IMR-90 (cell line): ENCODE measurements at regions not wholly inside any gene's neighbourhood (a gene's known extent, or its start where the extent isn't known, plus 50 kb on each side); places are given as distances from the start of the nearest gene placed in this dataset.

ENCODE experiments used
- ATAC-seq: fragments of 200-7000 bp; cut with Tn5 transposase; 2 replicates; pipeline ENCODE4 v1.9.1; 2020; ENCODE audit warnings: low read depth, mild to moderate bottlenecking, moderate library complexity
- BruUV-seq: library from RNA; stranded (reverse); fragments of 400-500 nt; replicated peaks from 2 replicates; lab custom pipeline; 2021; lab: Mats Ljungman, UMichigan
- CTCF ChIA-PET: fragments of 300-600 bp; formaldehyde crosslinking; extraction: SDS; loops from one replicate; lab custom pipeline; 2021; ENCODE audit warnings: antibody characterized with exemption; lab: Yijun Ruan, JAX
- POLR2A ChIA-PET: fragments of 300-600 bp; sonication (Branson Sonifier 250); formaldehyde crosslinking; loops from one replicate; lab custom pipeline; 2022; ENCODE audit warnings: antibody characterized with exemption; ENCODE audit not compliant: unreplicated experiment; lab: Charles Lee
- DNase-seq: peaks from one replicate; pipeline ENCODE4 v3.0.0; 2013
- H2AFZ ChIP-seq: replicated peaks from 2 replicates; pipeline ENCODE3; 2013; ENCODE audit warnings: low read length, mild to moderate bottlenecking; ENCODE audit not compliant: poor library complexity
- H2AK5ac ChIP-seq: 2 replicates; pipeline ENCODE4 v1.6.1; 2013; ENCODE audit warnings: low read depth, low read length, inconsistent platforms
- H2AK9ac ChIP-seq: replicated peaks from 2 replicates; pipeline ENCODE3; 2013; ENCODE audit warnings: mild to moderate bottlenecking, low read depth, low read length, moderate library complexity; ENCODE audit not compliant: poor library complexity
- H2BK120ac ChIP-seq: 2 replicates; pipeline ENCODE4 v1.6.1; 2013; ENCODE audit warnings: low read depth, low read length, inconsistent platforms
- H2BK15ac ChIP-seq: 3 replicates; pipeline ENCODE4 v1.6.1; 2013; ENCODE audit warnings: low read depth, low read length, inconsistent platforms
- H2BK20ac ChIP-seq: 2 replicates; pipeline ENCODE4 v1.6.1; 2013; ENCODE audit warnings: low read depth, mild to moderate bottlenecking, inconsistent platforms, low read length, moderate library complexity
- H2BK5ac ChIP-seq: 2 replicates; pipeline ENCODE4 v1.6.1; 2013; ENCODE audit warnings: mild to moderate bottlenecking, low read depth, low read length, inconsistent platforms; ENCODE audit not compliant: poor library complexity, severe bottlenecking
- H3K14ac ChIP-seq: replicated peaks from 2 replicates; pipeline ENCODE4 v1.6.1; 2013; ENCODE audit warnings: low read depth, low read length, inconsistent platforms
- H3K18ac ChIP-seq: 2 replicates; pipeline ENCODE4 v1.6.1; 2013; ENCODE audit warnings: low read depth, low read length, control low read depth
- H3K23ac ChIP-seq: 2 replicates; pipeline ENCODE4 v1.6.1; 2013; ENCODE audit warnings: low read depth, low read length, inconsistent platforms
- H3K27ac ChIP-seq: 2 replicates; pipeline ENCODE4 v1.5.1; 2013; ENCODE audit warnings: mild to moderate bottlenecking, control low read depth, low read length; ENCODE audit not compliant: insufficient read depth
- H3K27me3 ChIP-seq: 2 replicates; pipeline ENCODE4 v1.6.1; 2013; ENCODE audit warnings: low read length; ENCODE audit not compliant: control insufficient read depth, insufficient read depth
- H3K36me3 ChIP-seq: 2 replicates; pipeline ENCODE4 v1.6.1; 2013; ENCODE audit warnings: low read length, mixed read lengths; ENCODE audit not compliant: control insufficient read depth, insufficient read depth
- H3K4ac ChIP-seq: 2 replicates; pipeline ENCODE4 v1.6.1; 2013; ENCODE audit warnings: low read depth, low read length, inconsistent platforms
- H3K4me1 ChIP-seq: 2 replicates; pipeline ENCODE4 v1.6.1; 2013; ENCODE audit warnings: low read length, mixed read lengths; ENCODE audit not compliant: control insufficient read depth, insufficient read depth
- H3K4me2 ChIP-seq: 2 replicates; pipeline ENCODE4 v1.6.1; 2013; ENCODE audit warnings: low read depth, mild to moderate bottlenecking, control low read depth, low read length, moderate library complexity
- H3K4me3 ChIP-seq: 2 replicates; pipeline ENCODE4 v1.5.1; 2013; ENCODE audit warnings: low read depth, mild to moderate bottlenecking, control low read depth, low read length, moderate library complexity; ENCODE audit not compliant: insufficient read depth
- H3K56ac ChIP-seq: 2 replicates; pipeline ENCODE4 v1.6.1; 2013; ENCODE audit warnings: low read length, inconsistent platforms; ENCODE audit not compliant: insufficient read depth; ENCODE audit errors: extremely low read depth
- H3K79me1 ChIP-seq, 2 experiments: 2 replicates each; pipeline ENCODE4 v1.6.1; 2013; ENCODE audit warnings: low read length in 2 of 2, inconsistent platforms in 1 of 2, low read depth in 1 of 2
- H3K9ac ChIP-seq: 2 replicates; pipeline ENCODE4 v1.6.1; 2013; ENCODE audit warnings: low read depth, low read length, control low read depth
- H3K9me1 ChIP-seq: 2 replicates; pipeline ENCODE4 v1.6.1; 2013; ENCODE audit warnings: low read length, inconsistent platforms; ENCODE audit not compliant: insufficient read depth
- H3K9me3 ChIP-seq: 2 replicates; pipeline ENCODE4 v1.6.1; 2013; ENCODE audit warnings: low read length; ENCODE audit not compliant: control insufficient read depth, insufficient read depth
- H4K20me1 ChIP-seq: 2 replicates; pipeline ENCODE4 v1.6.1; 2013; ENCODE audit warnings: low read length, inconsistent platforms; ENCODE audit not compliant: insufficient read depth
- H4K5ac ChIP-seq: 2 replicates; pipeline ENCODE4 v1.6.1; 2013; ENCODE audit warnings: mild to moderate bottlenecking, low read depth, low read length, control low read depth
- H4K8ac ChIP-seq, 2 experiments: 2 replicates each; pipeline ENCODE4 v1.6.1; 2013; ENCODE audit warnings: low read depth in 2 of 2, low read length in 2 of 2, control low read depth in 1 of 2, inconsistent platforms in 1 of 2
- H4K91ac ChIP-seq: 2 replicates; pipeline ENCODE4 v1.6.1; 2013; ENCODE audit warnings: low read depth, low read length, inconsistent platforms; ENCODE audit not compliant: insufficient read depth
- MAFK ChIP-seq: IDR thresholded peaks from 2 replicates; pipeline ENCODE4 v1.6.1; 2012; ENCODE audit warnings: low read depth, low read length, improper control_type of control experiment
- RAD21 ChIP-seq: IDR thresholded peaks from 2 replicates; pipeline ENCODE4 v1.6.1; 2012; ENCODE audit warnings: low read length, improper control_type of control experiment
- WGBS, 2 experiments: methylation state at CpG; one replicate each; pipeline versions ENCODE4 v1.1.5 to v1.1.7; 2013; ENCODE audit warnings: missing lambda C conversion rate in 2 of 2; ENCODE audit not compliant: insufficient read length in 1 of 2; ENCODE audit errors: extremely low coverage in 2 of 2; 5-methylcytosine and 5-hydroxymethylcytosine counted together
- dilution Hi-C: fragments of 300-500 bp; cut with HindIII; formaldehyde crosslinking; loops from one replicate; pipeline ENCODE4 v1.14.3; 2018; ENCODE audit warnings: low sequenced_read_pairs; ENCODE audit not compliant: unreplicated experiment
- in situ Hi-C: fragments of 300-500 bp; cut with MboI; formaldehyde crosslinking; loops from 3 replicates; pipeline ENCODE4 v1.14.3; 2019; ENCODE audit warnings: low sequenced_read_pairs, inconsistent platforms, mixed read lengths
- intact Hi-C: fragments of 100-400 bp; cut with micrococcal nuclease; formaldehyde crosslinking; loops from 2 replicates; pipeline ENCODE4 v1.10.0; 2022

GRCh38 chr1:79113836-79114235, 107.3 kb upstream of the ADGRL4 start:
- H2AFZ ChIP-seq: no peak overlapping the region
- H2AK9ac ChIP-seq: no peak overlapping the region
- no peak overlapping the region for H2BK15ac ChIP-seq
- POLR2A ChIA-PET: no interaction called here
- no peak overlapping the region for H2BK5ac ChIP-seq
- no peak for TF ChIP-seq RAD21
- TF ChIP-seq MAFK: peak; percentile 45
- no peaks in the 10 kb centered on the region for H3K36me3 ChIP-seq
- no peak overlapping the region for H3K23ac ChIP-seq
- H2BK20ac ChIP-seq: no peak overlapping the region
- H3K27ac ChIP-seq: no peak overlapping the region
- H3K4me1 ChIP-seq: no peaks in the 10 kb centered on the region
- no peak overlapping the region for H2BK120ac ChIP-seq
- H3K18ac ChIP-seq: no peak overlapping the region; the same call in 1 of the 2 replicates
- WGBS, 2 experiments: 26% methylated on average over 3 of the region's 5 CpGs; no CpG with 5 or more reads in 1 of the 2 experiments
- H3K9ac ChIP-seq: no peak overlapping the region
- H2AK5ac ChIP-seq: no peak overlapping the region
- dilution Hi-C loops (no loop called here), in situ Hi-C loops (no loop called here), intact Hi-C loops (no loop called here)
- H3K4me3 ChIP-seq: no peak overlapping the region
- H3K14ac ChIP-seq: no peak overlapping the region
- H3K4ac ChIP-seq: no peak overlapping the region
- BruUV-seq: no TSS peak
- no peaks in the 10 kb centered on the region for H3K79me1 ChIP-seq
- no peak overlapping the region for H4K91ac ChIP-seq
- H3K9me1 ChIP-seq: no peaks in the 10 kb centered on the region
- H3K9me3 ChIP-seq: no peaks in the 10 kb centered on the region
- H3K4me2 ChIP-seq: no peak overlapping the region; the same call in 1 of the 2 replicates
- ATAC-seq: no peak
- no peak overlapping the region for H3K56ac ChIP-seq
- no peak for DNase-seq
- CTCF ChIA-PET: no interaction called here
- H4K5ac ChIP-seq: no peak overlapping the region
- H4K8ac ChIP-seq: no peak overlapping the region
- H3K27me3 ChIP-seq: no peaks in the 10 kb centered on the region
- H4K20me1 ChIP-seq: no peaks in the 10 kb centered on the region
